SK-N-SH (cell line): ENCODE measurements at regions not wholly inside any gene's neighbourhood (a gene's known extent, or its start where the extent isn't known, plus 50 kb on each side); places are given as distances from the start of the nearest gene placed in this dataset.

Experiments used
- CTCF ChIA-PET: fragments of 300-600, 350-600 bp; formaldehyde crosslinking; extraction: SDS; loops from one replicate; lab custom pipeline; 2021; lab: Yijun Ruan, JAX
- POLR2A ChIA-PET: fragments of 350-600 bp; sonication (Branson Sonifier 250); formaldehyde crosslinking; extraction: SDS; loops from one replicate; lab custom pipeline; 2020; ENCODE audit warnings: antibody characterized with exemption, inconsistent platforms; lab: Yijun Ruan, JAX
- DNase-seq: peaks from one replicate; pipeline ENCODE4 v3.0.0; 2012
- H2AFZ ChIP-seq: fragments of 200-600 bp; sonication (generic); 2 replicates; pipeline ENCODE4 v1.8.1; 2016; ENCODE audit warnings: antibody characterized with exemption, mild to moderate bottlenecking, low read depth
- H3F3A ChIP-seq: fragments of 200-600 bp; sonication (generic); replicated peaks from 2 replicates; pipeline ENCODE3; 2016; ENCODE audit warnings: antibody characterized with exemption, mild to moderate bottlenecking; ENCODE audit not compliant: insufficient read depth
- H3K27ac ChIP-seq, 2 experiments: fragments of 200-500 bp in 1 of 2; fragments of 200-600 bp in 1 of 2; sonication (Bioruptor generic) in 1 of 2; sonication (generic), shearing (Covaris generic) in 1 of 2; 2 replicates each; pipeline versions ENCODE4 v1.5.1 to v1.6.1; 2014 to 2016; ENCODE audit warnings: low read depth in 2 of 2, inconsistent platforms in 1 of 2, low read length in 1 of 2, mild to moderate bottlenecking in 1 of 2, mixed read lengths in 1 of 2
- H3K27me3 ChIP-seq: fragments of 200-600 bp; sonication (generic), shearing (Covaris generic); 2 replicates; pipeline ENCODE4 v1.6.1; 2016; ENCODE audit warnings: mixed run types; ENCODE audit not compliant: insufficient read depth
- H3K36me3 ChIP-seq, 2 experiments: fragments of 200-500 bp in 1 of 2; fragments of 200-600 bp in 1 of 2; sonication (Bioruptor generic) in 1 of 2; sonication (generic) in 1 of 2; replicated peaks in 1 of 2; 2 replicates each; pipeline versions ENCODE3 to v1.5.1; 2014 to 2016; ENCODE audit warnings: low read length in 1 of 2, mild to moderate bottlenecking in 1 of 2; ENCODE audit not compliant: insufficient read depth in 2 of 2, control insufficient read depth in 1 of 2
- H3K4me1 ChIP-seq, 2 experiments: fragments of 200-500 bp in 1 of 2; fragments of 200-600 bp in 1 of 2; sonication (Bioruptor generic) in 1 of 2; sonication (generic), shearing (Covaris generic) in 1 of 2; 2 replicates each; pipeline versions ENCODE4 v1.5.1 to v1.6.1; 2014 to 2016; ENCODE audit warnings: low read depth in 1 of 2, low read length in 1 of 2, mixed run types in 1 of 2; ENCODE audit not compliant: insufficient read depth in 2 of 2, control insufficient read depth in 1 of 2
- H3K4me2 ChIP-seq: fragments of 200-600 bp; sonication (generic), shearing (Covaris generic); 2 replicates; pipeline ENCODE4 v1.6.1; 2017; ENCODE audit warnings: mixed run types
- H3K4me3 ChIP-seq, 2 experiments: fragments of 200-500 bp in 1 of 2; fragments of 200-600 bp in 1 of 2; sonication (Bioruptor generic) in 1 of 2; sonication (generic), shearing (Covaris generic) in 1 of 2; 2 replicates each; pipeline versions ENCODE4 v1.5.1 to v1.8.1; 2014 to 2016; ENCODE audit warnings: low read depth in 2 of 2, inconsistent platforms in 1 of 2, low read length in 1 of 2, mild to moderate bottlenecking in 1 of 2, mixed read lengths in 1 of 2, moderate library complexity in 1 of 2
- H3K79me2 ChIP-seq: fragments of 200-600 bp; sonication (generic); 2 replicates; pipeline ENCODE4 v1.8.1; 2017; ENCODE audit warnings: mild to moderate bottlenecking; ENCODE audit not compliant: insufficient read depth
- H3K9ac ChIP-seq: fragments of 200-600 bp; sonication (generic); 2 replicates; pipeline ENCODE4 v1.6.1; 2017; ENCODE audit warnings: mixed run types
- H3K9me2 ChIP-seq: fragments of 200-600 bp; sonication (generic); 2 replicates; pipeline ENCODE4 v1.6.1; 2017; ENCODE audit warnings: mixed run types
- H3K9me3 ChIP-seq: fragments of 200-600 bp; sonication (generic); 2 replicates; pipeline ENCODE4 v1.6.1; 2017; ENCODE audit warnings: mixed run types, mild to moderate bottlenecking, moderate library complexity
- H4K20me1 ChIP-seq: fragments of 200-600 bp; sonication (generic); 2 replicates; pipeline ENCODE4 v1.6.1; 2017; ENCODE audit warnings: mild to moderate bottlenecking, mixed run types; ENCODE audit not compliant: insufficient read depth
- CHD2 ChIP-seq: fragments of 150-350 bp; IDR thresholded peaks from 2 replicates; pipeline ENCODE4 v1.6.1; 2018; ENCODE audit warnings: low read length; ENCODE audit not compliant: partially characterized antibody
- EZH2phosphoT487 ChIP-seq: fragments of 200-600 bp; sonication (generic); IDR thresholded peaks from 2 replicates; pipeline ENCODE4 v1.6.1; 2017; ENCODE audit warnings: low read depth, mixed run types, mild to moderate bottlenecking, antibody characterized with exemption, moderate library complexity, borderline replicate concordance
- FOSL2 ChIP-seq: IDR thresholded peaks from 2 replicates; pipeline ENCODE4 v1.4.0; 2012; ENCODE audit warnings: low read depth, mild to moderate bottlenecking, moderate library complexity, borderline replicate concordance
- FOXJ3 ChIP-seq: sonication (generic); formaldehyde crosslinking; IDR thresholded peaks from 2 replicates; pipeline ENCODE4 v1.5.1; 2020; ENCODE audit warnings: mild to moderate bottlenecking, missing genetic modification reagents
- FOXM1 ChIP-seq: IDR thresholded peaks from 2 replicates; pipeline ENCODE4 v1.4.0; 2012; ENCODE audit warnings: low read depth, mild to moderate bottlenecking
- GATA2 ChIP-seq: sonication (generic); formaldehyde crosslinking; IDR thresholded peaks from 2 replicates; pipeline ENCODE4 v1.5.0; 2020; ENCODE audit warnings: mild to moderate bottlenecking, missing genetic modification reagents
- JUND ChIP-seq: IDR thresholded peaks from 2 replicates; pipeline ENCODE4 v1.4.0; 2012
- MEF2A ChIP-seq: IDR thresholded peaks from 2 replicates; pipeline ENCODE4 v1.4.0; 2012; ENCODE audit warnings: low read depth, borderline replicate concordance
- MXI1 ChIP-seq: IDR thresholded peaks from 2 replicates; pipeline ENCODE4 v1.6.1; 2012; ENCODE audit warnings: mild to moderate bottlenecking, low read depth, low read length, improper control_type of control experiment
- NFIC ChIP-seq: IDR thresholded peaks from 2 replicates; pipeline ENCODE4 v1.4.0; 2012; ENCODE audit warnings: borderline replicate concordance
- POLR2AphosphoS5 ChIP-seq: IDR thresholded peaks from 2 replicates; pipeline ENCODE4 v1.6.1; 2012; ENCODE audit warnings: low read depth, low read length
- RAD21 ChIP-seq: IDR thresholded peaks from 2 replicates; pipeline ENCODE4 v1.6.1; 2012; ENCODE audit warnings: mild to moderate bottlenecking, low read length
- REST ChIP-seq: IDR thresholded peaks from 2 replicates; pipeline ENCODE4 v1.6.1; 2012; ENCODE audit warnings: mild to moderate bottlenecking, low read depth, low read length, moderate library complexity
- RFX5 ChIP-seq: IDR thresholded peaks from 2 replicates; pipeline ENCODE4 v1.6.1; 2012; ENCODE audit warnings: mild to moderate bottlenecking, improper control_type of control experiment, low read length
- SIN3A ChIP-seq: IDR thresholded peaks from 2 replicates; pipeline ENCODE4 v1.6.1; 2012; ENCODE audit warnings: low read depth, mild to moderate bottlenecking, low read length, moderate library complexity, borderline replicate concordance
- TCF12 ChIP-seq: IDR thresholded peaks from 2 replicates; pipeline ENCODE4 v1.4.0; 2012
- TEAD4 ChIP-seq: IDR thresholded peaks from 2 replicates; pipeline ENCODE4 v1.4.0; 2012; ENCODE audit warnings: mild to moderate bottlenecking, borderline replicate concordance; ENCODE audit not compliant: insufficient read depth
- YY1 ChIP-seq: IDR thresholded peaks from 2 replicates; pipeline ENCODE4 v1.4.0; 2012; ENCODE audit warnings: low read depth, mild to moderate bottlenecking
- ZBTB33 ChIP-seq: IDR thresholded peaks from 2 replicates; pipeline ENCODE4 v1.4.0; 2012; ENCODE audit warnings: low read depth, borderline replicate concordance
- WGBS: methylation state at CpG from one replicate; pipeline ENCODE4 v1.1.6; 2017; ENCODE audit warnings: low lambda C conversion rate; 5-methylcytosine and 5-hydroxymethylcytosine counted together

- no peak for TF ChIP-seq TEAD4
- no peak for TF ChIP-seq ZBTB33
These were observed 1197.3 kb downstream of the SORCS3 start (continued) for GRCh38 chr10:105838392-105838791.

GRCh38 chr10:105837951-105838350 lies 1196.9 kb downstream of the SORCS3 start:
- 39% methylated on average over 2 of the region's 2 CpGs for WGBS
- ChIA-PET CTCF (no interaction called here), POLR2A (no interaction called here)
- no peaks in the 10 kb centered on the region for H3F3A ChIP-seq
- H2AFZ ChIP-seq = no peak overlapping the region
- H3K9me2 ChIP-seq = no peaks in the 10 kb centered on the region
- H3K79me2 ChIP-seq = no peaks in the 10 kb centered on the region
- no peak for TF ChIP-seq ZBTB33
- peak; percentile 23; the same call in 1 of the 2 replicates for TF ChIP-seq GATA2 (CRISPR knock-in tag)
- peak overlapping the region in 1 of 2 experiments; percentile 14; a peak in 1 of 4 replicates for H3K4me3 ChIP-seq
- DNase-seq = peak; percentile 10
- no peaks in the 10 kb centered on the region for H3K36me3 ChIP-seq
- H4K20me1 ChIP-seq = no peaks in the 10 kb centered on the region
- no peak overlapping the region for H3K27ac ChIP-seq
- no peak overlapping the region for H3K4me2 ChIP-seq
- no peaks in the 10 kb centered on the region for H3K27me3 ChIP-seq
- H3K4me1 ChIP-seq = no peaks in the 10 kb centered on the region; a peak in 2 of 4 replicates
- H3K9me3 ChIP-seq = no peaks in the 10 kb centered on the region
- H3K9ac ChIP-seq = no peak overlapping the region

GRCh38 chr10:105834261-105835059 lies 1193.4 kb downstream of the SORCS3 start:
- H3K27me3 ChIP-seq = no peaks in the 10 kb centered on the region
- H2AFZ ChIP-seq = no peak overlapping the region
- H3K4me1 ChIP-seq = no peaks in the 10 kb centered on the region; a peak in 1 of 4 replicates
- H3K9ac ChIP-seq = no peak overlapping the region
- DNase-seq = no peak
- H4K20me1 ChIP-seq = no peaks in the 10 kb centered on the region
- no peaks in the 10 kb centered on the region for H3K36me3 ChIP-seq
- H3F3A ChIP-seq = no peaks in the 10 kb centered on the region
- no peak overlapping the region for H3K4me3 ChIP-seq
- ChIA-PET CTCF (interaction anchor here (0.6 kb wide), 1 partner anchor 353 kb away, joined by 3 read pairs; no protein-coding TSS in a partner anchor), POLR2A (no interaction called here)
- H3K4me2 ChIP-seq = no peak overlapping the region
- no peaks in the 10 kb centered on the region for H3K79me2 ChIP-seq
- H3K27ac ChIP-seq = no peak overlapping the region
- WGBS = 25% methylated on average over 4 of the region's 4 CpGs
- H3K9me2 ChIP-seq = no peaks in the 10 kb centered on the region
- H3K9me3 ChIP-seq = no peaks in the 10 kb centered on the region
- TF ChIP-seq FOSL2 (no peak), CHD2 (no peak), POLR2AphosphoS5 (no peak), EZH2phosphoT487 (no peak), RFX5 (no peak), SIN3A (no peak), TCF12 (no peak), JUND (no peak), YY1 (no peak), MXI1 (no peak), REST (no peak), FOXM1 (no peak), NFIC (no peak), TEAD4 (no peak), MEF2A (no peak), RAD21 (no peak), FOXJ3 (CRISPR knock-in tag) (no peak)
